ENCODE measurements at regions not wholly inside any gene's neighbourhood (a gene's known extent, or its start where the extent isn't known, plus 50 kb on each side); places are given as distances from the start of the nearest gene placed in this dataset.

GRCh38 chr20:22303523-22303922 is 280.8 kb downstream of the FOXA2 start:
- no peak for TF ChIP-seq MYC (IDR thresholded peaks at IDR 0.05; ENCODE audit: low read depth, low read length)
- peak; percentile 59 for TF ChIP-seq CTCF (IDR thresholded peaks at IDR 0.05; ENCODE audit: low read depth, low read length)
- no peak for TF ChIP-seq POLR2A (IDR thresholded peaks at IDR 0.05; ENCODE audit: extremely low read depth, insufficient read length)
- TF ChIP-seq, protein P1, sequence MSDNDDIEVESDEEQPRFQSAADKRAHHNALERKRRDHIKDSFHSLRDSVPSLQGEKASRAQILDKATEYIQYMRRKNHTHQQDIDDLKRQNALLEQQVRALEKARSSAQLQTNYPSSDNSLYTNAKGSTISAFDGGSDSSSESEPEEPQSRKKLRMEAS (IDR thresholded peaks at IDR 0.05; ENCODE audit: low read depth, low read length) = peak; percentile 79

GRCh38 chr20:22302039-22302438 is 282.3 kb downstream of the FOXA2 start:
- TF ChIP-seq MYC (IDR thresholded peaks at IDR 0.05; ENCODE audit: low read depth, low read length) = no peak
- TF ChIP-seq, protein P1 (IDR thresholded peaks at IDR 0.05; ENCODE audit: low read depth, low read length) = no peak
- no peak for TF ChIP-seq CTCF (IDR thresholded peaks at IDR 0.05; ENCODE audit: low read depth, low read length)
- TF ChIP-seq POLR2A (IDR thresholded peaks at IDR 0.05; ENCODE audit: extremely low read depth, insufficient read length) = no peak
- no peak for DNase-seq (ENCODE audit: low read depth)
- no peak overlapping the region for H3K4me3 ChIP-seq (ENCODE audit: low read depth, low read length)

More at GRCh38 chr20:22303523-22303922, 280.8 kb downstream of the FOXA2 start:
- peak; percentile 2 for DNase-seq (ENCODE audit: low read depth)
- no peak overlapping the region for H3K4me3 ChIP-seq (ENCODE audit: low read depth, low read length)

- TF ChIP-seq MYC (IDR thresholded peaks at IDR 0.05; ENCODE audit: low read depth, low read length) = no peak
- no peak overlapping the region for H3K4me3 ChIP-seq (ENCODE audit: low read depth, low read length)
- no peak for DNase-seq (ENCODE audit: low read depth)
These were observed 290.5 kb downstream of the FOXA2 start for GRCh38 chr20:22293886-22294285.

- no peak for TF ChIP-seq MYC (IDR thresholded peaks at IDR 0.05; ENCODE audit: low read depth, low read length)
- TF ChIP-seq, protein P1 (IDR thresholded peaks at IDR 0.05; ENCODE audit: low read depth, low read length) = no peak
- TF ChIP-seq CTCF (IDR thresholded peaks at IDR 0.05; ENCODE audit: low read depth, low read length) = no peak
- no peak for TF ChIP-seq POLR2A (IDR thresholded peaks at IDR 0.05; ENCODE audit: extremely low read depth, insufficient read length)
- peak; percentile 34 for DNase-seq (ENCODE audit: low read depth)
- no peak overlapping the region for H3K4me3 ChIP-seq (ENCODE audit: low read depth, low read length)
These were observed 294.9 kb downstream of the FOXA2 start for GRCh38 chr20:22289442-22289841.

GRCh38 chr20:22288957-22289356 is 295.4 kb downstream of the FOXA2 start:
- no peak overlapping the region for H3K4me3 ChIP-seq (ENCODE audit: low read depth, low read length)
- DNase-seq (ENCODE audit: low read depth) = no peak
- no peak for TF ChIP-seq CTCF (IDR thresholded peaks at IDR 0.05; ENCODE audit: low read depth, low read length)

- TF ChIP-seq CTCF (IDR thresholded peaks at IDR 0.05; ENCODE audit: low read depth, low read length) (no peak), MYC (IDR thresholded peaks at IDR 0.05; ENCODE audit: low read depth, low read length) (no peak)
- no peak overlapping the region for H3K4me3 ChIP-seq (ENCODE audit: low read depth, low read length)
- no peak for DNase-seq (ENCODE audit: low read depth)
These were observed 296.2 kb downstream of the FOXA2 start for GRCh38 chr20:22288156-22288555.

DNA sequence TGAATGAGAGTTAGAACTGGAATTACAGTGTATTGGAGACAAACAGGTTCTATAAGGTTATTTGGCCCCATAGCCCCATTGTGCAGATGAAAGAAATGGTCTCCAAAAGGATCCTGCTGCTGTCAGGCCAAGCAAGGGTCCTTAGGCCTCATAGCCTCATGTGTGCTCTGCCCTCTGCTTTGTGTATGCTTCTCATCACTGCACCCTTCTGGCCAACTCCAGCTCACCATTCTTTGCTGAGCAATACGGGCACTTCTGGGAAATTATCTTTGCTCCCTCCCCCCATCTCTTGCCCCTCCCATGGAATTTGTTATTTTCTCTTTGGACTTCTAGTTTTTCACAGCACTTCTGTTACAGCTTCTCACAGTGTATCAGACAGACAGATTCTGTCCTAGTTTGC is 298.8 kb downstream of the FOXA2 start:
- no peak for TF ChIP-seq CTCF (IDR thresholded peaks at IDR 0.05; ENCODE audit: low read depth, low read length)
- no peak for TF ChIP-seq POLR2A (IDR thresholded peaks at IDR 0.05; ENCODE audit: extremely low read depth, insufficient read length)
- TF ChIP-seq, protein P1 (IDR thresholded peaks at IDR 0.05; ENCODE audit: low read depth, low read length) = no peak
- TF ChIP-seq MYC (IDR thresholded peaks at IDR 0.05; ENCODE audit: low read depth, low read length) = no peak
- no peak overlapping the region for H3K4me3 ChIP-seq (ENCODE audit: low read depth, low read length)
- DNase-seq (ENCODE audit: low read depth) = no peak

Data from NB4 (cell line).